ENCODE measurements at regions not wholly inside any gene's neighbourhood (a gene's known extent, or its start where the extent isn't known, plus 50 kb on each side); places are given as distances from the start of the nearest gene placed in this dataset.
"Not testable (repeated sequence)": the region's sequence is repeated elsewhere in the genome, so short reads cannot be mapped to it uniquely, and the experiment has no call there.

DNA sequence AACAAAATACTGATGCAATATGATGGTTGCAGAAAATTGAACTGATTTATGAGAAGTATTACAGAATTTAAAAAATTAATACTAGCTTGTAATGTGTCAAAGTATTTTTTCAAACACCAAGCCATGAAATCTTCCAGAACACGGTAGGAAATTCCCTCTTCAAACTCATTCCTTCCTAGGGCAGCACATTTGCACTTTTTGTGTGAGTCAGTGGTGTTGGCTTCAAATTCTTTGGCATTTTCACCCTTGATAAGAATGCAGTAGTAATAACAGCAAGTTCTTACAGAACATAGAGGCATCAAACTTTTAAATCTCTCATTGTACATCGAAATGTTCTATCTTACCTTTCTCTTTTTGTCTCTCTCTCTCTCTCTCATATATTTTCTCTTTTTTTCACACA is 191.8 kb downstream of the CGGBP1 start:
- DNase-seq, result no peak

DNA sequence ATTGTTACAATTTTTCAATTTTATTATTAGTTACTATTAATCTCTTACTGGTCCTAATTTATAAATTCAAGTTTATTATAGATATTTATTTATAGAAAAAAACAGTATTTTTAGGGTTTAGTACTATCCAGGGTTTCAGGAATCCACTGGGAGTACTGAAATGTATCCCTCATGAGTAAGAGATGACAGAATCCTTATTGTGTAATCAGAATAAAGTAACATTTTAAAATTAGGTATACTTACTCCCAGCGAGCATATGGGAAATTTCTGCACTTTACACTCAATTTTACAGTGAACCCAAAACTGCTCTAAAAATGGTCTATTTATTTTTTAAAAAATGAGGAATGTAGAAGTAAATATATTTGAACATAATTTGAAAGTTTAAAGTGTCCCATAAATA is 202.7 kb downstream of the CGGBP1 start:
- no peak for DNase-seq

DNA sequence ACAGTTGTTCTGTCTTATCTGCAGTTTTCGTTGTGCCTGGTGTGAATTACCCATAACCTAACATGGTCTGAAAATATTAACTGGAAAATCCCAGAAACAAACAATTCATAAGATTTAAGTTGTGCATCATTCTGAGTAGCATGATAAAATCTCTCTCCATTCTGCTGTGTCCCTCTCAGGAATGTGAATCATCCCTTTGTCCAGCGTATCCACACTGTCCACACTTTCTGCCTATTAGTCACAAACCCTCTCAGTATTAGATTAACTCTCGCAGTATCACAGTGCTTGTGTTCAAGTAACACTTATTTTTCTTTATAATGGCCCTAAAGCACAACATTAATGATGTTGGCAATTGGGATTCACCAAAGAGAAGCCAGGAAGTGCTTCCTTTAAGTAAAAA is 203.2 kb downstream of the CGGBP1 start:
- DNase-seq, result no peak

DNA sequence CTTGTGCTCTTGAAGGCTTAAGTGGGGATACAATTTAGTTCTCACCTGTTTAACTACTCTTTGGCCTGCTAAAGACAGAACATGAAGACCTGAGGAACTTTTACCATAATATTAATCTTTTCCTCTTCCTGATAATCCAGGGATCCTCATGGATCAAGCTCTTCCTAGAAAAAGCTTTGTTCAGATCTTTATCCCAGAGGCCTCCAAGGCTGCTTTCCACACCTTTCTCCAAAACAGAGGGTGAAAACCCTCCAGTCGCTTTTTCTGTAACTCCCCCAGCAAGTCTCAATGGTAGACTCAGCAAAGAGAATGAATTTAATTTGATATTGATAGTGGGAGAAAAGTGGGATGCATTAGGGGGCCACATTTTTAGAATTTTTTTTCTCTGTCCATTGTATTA is 203.6 kb downstream of the CGGBP1 start:
- DNase-seq, result no peak

DNA sequence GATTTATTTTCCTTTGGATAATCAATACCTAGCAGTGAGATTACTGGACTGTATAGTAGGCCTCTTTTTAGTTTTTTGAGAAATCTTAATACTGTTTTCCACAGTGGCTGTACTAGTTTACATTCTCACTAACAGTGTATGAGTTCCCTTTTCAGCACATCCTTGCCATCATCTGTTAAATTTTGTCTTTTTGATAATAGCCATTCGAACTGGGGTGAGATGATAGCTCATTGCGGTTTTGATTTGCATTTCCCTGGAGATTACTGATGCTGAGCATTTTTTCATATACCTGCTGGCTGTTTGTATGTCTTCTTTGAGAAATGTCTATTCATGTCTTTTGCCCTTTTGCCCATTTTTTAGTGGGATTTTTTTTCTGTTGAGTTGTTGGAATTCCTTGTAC is 210.8 kb downstream of the CGGBP1 start:
- DNase-seq, result no peak

DNA sequence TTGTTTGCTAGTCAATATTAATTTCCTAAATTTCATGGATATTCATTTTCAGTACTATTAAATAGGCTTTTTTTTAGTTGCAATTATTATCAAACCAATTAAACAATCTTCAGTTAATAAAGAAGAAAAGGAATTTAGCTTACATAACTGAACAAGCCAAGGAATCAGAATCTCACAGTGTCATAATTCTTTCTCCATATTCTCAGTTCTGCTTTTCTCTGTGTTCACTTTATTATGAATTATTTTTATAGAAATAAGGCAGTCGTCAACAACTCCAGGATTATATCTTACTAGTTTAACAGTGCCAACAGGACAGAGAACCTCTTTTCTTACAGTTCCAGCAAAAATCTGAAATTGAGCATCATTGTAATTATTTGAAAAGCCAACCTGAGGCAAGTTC is 221.7 kb downstream of the CGGBP1 start:
- DNase-seq, result no peak

DNA sequence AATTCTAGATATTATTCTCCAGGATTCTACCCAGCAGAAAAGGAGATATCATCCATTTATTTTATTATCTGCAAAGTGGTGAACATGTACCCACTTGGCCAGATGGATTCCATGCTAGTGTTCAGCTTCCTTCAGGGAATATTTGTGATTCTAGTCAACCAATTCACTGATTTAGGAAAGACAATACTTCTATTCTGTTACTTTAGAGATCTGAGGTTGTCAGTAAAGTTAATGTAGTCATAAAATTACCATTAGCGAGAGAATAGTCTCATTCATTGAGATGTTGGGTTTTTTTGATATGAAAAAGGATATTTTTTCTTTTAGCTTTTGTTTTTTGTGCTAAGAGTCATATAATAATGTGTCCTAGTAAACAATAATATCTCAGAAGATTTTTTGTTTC is 222.8 kb downstream of the CGGBP1 start:
- DNase-seq, result no peak

DNA sequence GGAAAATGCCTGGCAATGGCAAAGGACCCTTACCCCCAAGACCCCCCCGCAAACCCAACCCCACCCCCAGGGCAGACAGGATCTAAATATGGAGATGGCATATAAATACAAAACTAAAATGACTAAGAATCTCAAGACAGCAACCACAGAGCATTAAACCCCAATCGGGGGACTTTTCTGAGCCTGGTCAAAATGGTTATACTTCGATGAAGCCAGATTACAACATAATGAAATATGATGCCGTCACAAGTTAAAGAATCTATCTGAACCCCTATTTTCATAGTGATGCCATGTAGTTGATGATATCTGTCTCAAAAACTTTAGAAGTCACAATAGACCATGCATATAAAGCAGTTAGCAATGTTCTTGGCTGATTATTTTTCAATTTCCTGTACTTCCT is 223.6 kb downstream of the CGGBP1 start:
- DNase-seq, result no peak

DNA sequence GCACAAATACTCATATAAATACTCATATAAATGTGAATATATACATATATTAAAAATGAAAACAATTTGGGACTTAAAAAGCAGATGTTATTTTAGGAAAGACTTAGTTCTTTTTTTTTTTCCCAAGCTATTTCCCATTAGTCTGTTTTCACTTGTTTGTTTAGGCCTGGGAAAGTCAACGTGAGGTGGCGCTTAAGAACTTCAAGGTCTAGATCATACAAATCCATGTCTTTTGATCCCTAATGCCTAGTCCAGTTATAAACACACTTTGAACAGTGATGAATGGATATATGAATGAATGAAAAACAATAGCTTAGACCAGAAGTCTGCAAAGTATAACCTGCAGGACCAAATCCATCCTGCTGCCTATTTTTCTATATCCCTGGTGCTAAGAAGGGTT is 224.5 kb downstream of the CGGBP1 start:
- DNase-seq, result no peak

DNA sequence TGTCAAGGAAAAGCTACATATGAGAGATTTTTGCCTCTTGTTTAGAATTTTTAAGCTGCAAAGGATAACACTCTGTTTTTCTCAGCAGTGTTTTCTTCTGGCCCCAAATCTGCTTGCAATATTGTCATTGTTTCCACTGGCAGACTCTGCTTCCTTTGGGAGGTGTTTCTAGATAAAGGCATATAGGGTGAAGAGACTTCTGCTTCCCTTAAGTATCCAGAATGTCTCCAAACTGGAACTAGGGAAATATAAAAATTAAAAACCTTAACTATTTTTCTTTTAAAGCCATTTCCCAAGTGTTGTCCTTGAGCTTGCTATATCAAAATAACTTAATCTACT is 225.8 kb downstream of the CGGBP1 start:
- no peak for DNase-seq

DNA sequence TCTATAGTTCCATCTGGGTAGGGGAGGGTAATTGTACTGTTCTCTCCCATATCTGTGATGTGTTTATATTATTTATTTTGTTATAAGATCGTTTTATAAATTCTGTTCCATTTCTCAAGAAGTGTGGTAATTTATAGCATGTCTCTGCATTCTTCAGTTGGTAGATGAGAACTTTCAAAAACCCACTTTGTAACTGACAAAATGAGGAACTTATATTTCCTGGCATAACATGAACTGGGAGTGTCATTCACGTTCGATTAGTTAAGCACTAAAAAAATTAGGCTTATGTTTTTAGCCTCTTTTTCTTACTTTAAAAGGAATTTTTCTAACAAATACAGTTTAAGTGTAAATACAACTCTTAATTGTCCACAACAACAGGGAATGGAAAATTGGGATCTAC is 230.8 kb downstream of the CGGBP1 start:
- DNase-seq, result no peak

DNA sequence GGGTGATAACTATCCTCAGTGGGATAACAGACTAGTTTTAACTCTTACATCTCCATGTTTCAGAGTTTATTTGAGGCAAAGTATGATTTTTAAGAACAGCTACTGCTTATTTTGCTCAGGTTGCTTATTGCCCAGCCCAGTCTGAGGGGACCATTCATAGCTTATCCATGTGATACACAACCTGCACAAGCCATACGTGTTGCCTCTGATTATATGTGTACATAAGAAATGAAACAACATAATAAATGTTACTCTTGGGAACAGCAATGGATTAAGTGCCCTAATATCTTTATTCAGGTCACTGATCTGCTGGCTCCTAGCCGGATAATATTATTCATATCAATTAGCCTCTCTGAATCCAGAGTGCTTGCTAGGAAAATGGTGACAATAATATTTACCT is 236.2 kb downstream of the CGGBP1 start:
- no peak for DNase-seq

DNA sequence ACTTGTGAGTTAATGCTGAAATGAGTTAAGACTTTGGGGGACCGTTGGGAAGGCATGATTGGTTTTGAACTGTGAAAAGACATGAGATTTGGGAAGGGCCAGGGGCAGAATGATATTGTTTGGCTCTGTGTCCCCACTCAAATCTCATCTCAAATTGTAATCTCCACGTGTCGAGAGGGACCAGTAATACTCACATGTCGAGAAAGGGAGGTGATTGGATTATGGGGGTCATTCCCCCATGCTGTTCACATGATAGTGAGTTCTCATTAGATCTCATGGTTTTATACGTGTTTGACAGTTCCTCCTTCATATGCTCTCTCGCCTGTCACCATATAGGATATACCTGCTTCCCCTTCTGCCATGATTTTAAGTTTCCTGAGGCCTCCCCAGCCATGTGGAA is 245.3 kb downstream of the CGGBP1 start:
- DNase-seq, result not testable (repeated sequence)

DNA sequence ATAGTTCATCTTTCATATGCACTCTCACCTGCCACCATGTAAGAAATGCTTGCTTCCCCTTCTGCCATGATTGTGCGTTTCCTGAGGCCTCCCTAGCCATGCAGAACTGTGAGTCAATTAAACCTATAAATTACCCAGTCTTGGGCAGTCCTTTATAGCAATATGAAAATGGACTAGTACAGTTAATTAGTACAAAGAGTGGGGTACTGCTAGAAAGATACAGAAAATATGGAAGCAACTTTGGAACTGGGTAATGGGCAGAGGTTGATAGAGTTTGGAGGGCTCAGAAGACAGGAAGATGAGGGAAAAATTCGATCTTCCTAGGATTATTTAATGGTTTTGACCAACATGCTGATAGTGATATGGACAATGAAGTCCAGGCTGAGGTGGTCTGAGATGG is 246.9 kb downstream of the CGGBP1 start:
- DNase-seq, result no peak

DNA sequence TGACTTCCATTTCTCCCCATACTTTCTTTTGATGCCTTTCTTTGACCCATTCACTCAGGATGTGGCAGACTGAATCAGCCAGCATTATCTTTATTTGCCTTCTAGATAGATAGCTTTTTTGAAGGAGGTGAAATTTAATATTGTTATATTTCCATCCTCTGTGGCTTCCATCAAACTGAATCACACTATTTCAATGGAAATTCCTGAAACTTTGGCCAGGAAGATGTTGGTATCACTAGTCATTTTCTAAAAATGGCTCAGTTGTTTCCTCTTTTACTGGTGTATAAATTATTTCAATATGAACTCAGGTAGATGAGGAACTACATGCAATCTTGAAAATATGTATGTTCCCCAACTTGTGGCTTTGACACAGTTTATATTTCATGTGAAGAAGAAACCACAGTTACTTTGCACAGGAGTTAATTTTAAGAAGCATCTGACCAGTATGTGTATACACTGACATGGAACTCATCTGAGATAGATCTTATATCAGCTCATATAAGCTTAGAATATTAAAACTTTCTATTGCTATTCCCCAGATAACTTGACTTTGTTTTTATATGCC is 248.3 kb downstream of the CGGBP1 start:
- no peak for DNase-seq

DNA sequence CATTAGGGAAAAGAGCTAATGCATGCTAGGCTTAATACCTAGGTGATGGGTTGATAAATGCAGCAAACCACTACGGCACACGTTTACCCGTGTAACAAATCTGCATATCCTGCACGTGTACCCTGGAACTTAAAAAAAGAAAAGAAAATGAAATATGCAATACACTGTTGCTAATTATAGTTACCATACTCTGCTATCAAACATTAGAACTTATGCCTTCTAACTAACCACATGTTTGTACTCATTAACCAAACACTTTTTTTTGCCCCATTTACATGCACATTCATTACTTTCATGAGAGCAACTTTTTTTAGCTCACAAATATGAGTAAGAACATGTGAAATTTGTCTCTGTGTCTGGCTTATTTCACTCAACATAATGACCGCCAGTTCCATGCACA is 253.1 kb downstream of the CGGBP1 start:
- no peak for DNase-seq

DNA sequence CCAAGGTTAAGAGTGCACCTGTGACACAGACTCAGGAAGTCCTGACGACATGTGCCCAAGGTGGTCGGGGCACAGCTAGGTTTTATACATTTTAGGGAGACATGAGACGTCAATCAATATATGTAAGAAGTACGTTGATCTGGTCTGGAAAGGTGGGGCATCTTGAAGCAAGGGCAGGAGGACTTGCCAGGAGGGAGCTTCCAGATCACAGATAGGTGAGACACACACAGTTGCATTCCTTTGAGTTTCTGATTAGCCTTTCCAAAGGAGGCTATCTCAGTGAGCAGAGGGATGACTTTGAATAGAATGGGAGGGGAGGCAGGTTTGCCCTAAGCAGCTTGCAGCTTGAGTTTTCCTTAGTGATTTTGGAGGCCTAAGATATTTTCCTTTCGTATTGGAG is 257.4 kb downstream of the CGGBP1 start:
- DNase-seq, result no peak

DNA sequence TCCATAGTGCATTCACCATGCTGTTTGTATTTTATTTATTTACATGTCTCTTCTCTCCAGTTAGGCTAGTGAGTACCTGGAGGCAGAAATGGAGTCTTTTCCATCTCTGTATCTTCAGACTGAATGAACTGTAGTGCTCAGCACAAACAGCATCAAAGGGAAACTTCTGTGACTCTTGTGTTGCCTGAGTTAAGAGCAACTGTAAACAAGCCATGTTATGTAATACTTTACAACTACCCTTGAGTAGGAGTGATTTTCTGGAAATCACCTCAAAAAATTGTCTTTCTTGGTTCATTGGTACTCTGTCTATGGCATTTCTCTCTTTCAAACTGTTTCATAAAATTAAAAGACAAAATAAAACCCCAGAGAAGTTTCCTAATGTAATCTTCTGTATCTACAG is 258.3 kb downstream of the CGGBP1 start:
- DNase-seq, result no peak

DNA sequence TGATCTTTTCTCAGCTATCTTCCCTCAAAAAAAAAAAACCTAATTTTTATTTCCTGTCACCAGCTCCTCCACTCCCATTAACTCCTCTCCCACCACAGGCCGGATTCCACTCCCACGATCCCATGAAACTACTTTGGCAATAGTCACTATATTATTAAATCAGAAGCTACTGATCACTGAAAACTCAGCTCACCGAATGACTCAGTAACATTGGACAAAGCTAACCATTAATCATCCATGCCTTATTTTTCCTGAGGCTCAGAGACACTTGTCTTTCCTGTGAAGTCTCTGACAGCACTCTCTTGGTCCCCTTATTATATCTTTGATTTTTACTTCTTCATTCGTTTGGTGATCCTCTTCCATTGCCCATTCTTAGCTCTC is 260.2 kb downstream of the CGGBP1 start:
- DNase-seq, result no peak

DNA sequence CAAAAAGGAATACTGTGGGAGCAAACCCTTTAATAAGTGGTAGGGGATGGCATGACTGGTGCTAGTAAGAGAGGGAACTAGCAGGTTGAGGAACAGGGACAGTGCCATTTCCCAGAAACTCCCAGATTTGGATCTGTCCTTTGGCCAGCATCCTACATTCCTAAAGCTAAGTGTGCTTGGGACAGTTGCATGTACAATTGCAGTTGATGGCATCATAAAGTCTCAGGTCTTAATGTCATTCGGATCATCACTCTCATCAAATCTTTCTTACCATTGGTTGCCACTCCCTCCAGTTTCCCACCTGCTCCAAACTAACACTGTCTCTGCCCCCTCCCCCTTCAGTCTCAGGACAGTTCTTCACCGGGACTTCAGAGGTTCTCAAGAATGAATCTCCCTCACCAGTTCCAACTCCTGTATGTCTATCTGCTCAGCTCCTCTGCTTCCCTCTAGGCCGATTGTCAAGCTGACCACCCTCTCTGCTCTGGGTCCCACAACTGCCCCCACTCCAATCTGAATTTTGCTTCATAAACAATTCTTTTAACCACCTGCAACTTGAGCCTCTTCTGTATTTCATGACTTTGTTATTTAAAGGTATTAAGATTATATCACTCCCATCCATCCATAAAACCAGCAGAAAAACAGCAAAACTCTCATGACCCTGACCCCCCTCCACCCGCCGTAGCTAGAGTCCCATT is 260.8 kb downstream of the CGGBP1 start:
- no peak for DNase-seq

DNA sequence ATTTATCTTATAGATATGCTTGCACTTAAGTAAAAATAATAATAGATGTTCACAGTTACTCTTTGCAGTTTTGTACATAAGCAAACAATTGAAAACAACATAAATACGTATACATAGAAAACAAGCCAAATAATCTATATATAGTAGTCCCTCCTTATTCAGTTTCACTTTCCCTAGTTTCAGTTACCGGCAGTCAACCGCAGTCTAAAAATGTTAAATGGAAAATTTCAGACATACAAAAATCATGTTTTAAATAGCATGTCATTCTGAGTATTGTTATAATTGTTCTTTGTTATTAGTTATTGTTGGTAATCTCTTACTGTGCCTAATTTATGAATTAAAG is 262.0 kb downstream of the CGGBP1 start:
- DNase-seq, result no peak

DNA sequence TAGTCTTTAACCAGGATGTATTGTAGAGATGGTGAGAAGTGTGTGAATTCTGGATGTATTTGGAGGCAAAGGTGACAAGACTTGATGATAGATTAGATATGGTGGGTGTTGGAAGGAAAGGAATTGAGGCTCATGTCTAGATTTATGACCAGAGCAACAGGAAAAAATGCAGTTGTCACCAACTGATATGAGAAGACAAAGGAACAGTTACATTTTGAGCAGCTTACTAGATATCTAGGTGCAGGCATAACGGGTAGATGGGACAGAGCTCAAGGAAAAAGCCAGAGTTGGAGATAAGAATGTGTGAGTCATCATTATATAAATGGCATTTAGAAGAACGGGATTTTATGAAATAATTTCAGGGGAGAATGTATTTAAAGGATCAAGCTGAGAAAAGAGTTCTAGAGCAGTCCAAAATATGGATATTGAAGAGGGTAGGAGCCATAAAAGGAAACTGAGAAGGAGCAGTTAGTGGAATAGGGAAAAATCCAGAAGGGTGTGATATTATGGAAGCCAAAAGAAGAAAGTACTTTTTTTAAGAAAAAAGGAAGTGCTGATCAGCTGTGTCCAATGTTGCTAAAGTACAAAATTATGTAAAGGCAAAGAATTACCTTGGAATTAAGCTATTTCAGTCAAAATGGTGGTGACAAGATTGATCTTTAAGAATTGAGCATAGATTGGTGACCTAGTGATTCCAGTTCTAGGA is 262.5 kb downstream of the CGGBP1 start:
- DNase-seq, result no peak

DNA sequence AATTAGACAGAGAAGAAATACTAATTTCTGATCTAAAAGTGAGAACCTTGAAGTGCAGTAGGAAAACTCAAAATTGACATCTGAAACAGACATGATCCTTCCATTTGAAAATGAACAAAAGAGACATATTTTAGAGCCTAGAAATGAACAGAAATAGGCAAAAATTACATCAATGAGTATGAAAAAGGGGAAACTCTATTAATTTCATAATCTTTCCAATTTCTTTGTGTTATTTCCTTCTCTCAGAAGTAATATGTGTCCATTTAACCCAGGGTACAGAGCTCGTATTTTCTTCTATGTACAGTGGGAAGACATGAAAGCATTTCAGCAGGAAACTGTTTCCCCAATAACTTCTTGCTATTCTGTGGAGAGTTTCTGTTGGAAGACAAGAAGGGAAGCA is 263.1 kb downstream of the CGGBP1 start:
- no peak for DNase-seq

DNA sequence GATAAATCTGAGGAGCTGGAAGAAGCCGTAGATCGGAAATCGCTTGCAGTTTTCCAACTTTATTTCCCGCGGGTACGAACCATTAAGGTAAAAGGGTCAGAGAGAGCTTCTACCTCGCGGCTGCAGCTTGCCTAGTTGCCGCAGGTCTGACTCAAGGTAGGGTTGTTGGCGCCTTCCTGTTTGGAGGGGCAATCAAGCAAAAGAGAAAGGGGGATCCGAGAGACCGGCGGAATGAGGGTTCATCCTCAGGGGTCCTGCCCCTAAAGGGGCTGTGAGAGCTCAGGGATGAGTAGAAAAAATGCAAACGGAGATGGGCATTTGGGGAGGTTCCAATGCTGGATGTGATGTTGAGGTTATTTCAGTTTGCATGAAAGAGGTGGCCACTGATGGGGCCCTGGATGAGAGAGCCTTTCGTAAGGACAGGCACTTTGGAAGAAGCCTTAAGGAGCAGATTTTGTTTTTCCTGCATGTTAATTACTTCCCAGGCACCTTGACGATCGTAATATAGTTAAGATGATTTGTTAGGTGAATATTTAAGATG is 265.4 kb downstream of the CGGBP1 start:
- DNase-seq, result no peak

All from NCI-H2081 (cell line).